ENCODE measurements at regions not wholly inside any gene's neighbourhood (a gene's known extent, or its start where the extent isn't known, plus 50 kb on each side); places are given as distances from the start of the nearest gene placed in this dataset.

- Histone ChIP-seq H3K36me3 (replicated peaks; ENCODE audit: low read depth, low read length) (no peaks in the 10 kb centered on the region), H3K4me3 (ENCODE audit: low read length) (no peak overlapping the region), H3K4me1 (ENCODE audit: low read length) (no peaks in the 10 kb centered on the region), H2AFZ (ENCODE audit: low read depth, low read length) (no peak overlapping the region), H3K9ac (ENCODE audit: low read length) (no peak overlapping the region), H3K27me3 (ENCODE audit: low read depth, low read length) (no peaks in the 10 kb centered on the region), H3K9me3 (ENCODE audit: insufficient read depth, low read length) (no peaks in the 10 kb centered on the region), H3K4me2 (ENCODE audit: low read length) (no peak overlapping the region), H4K20me1 (ENCODE audit: insufficient read depth, low read length) (no peaks in the 10 kb centered on the region), H3K27ac (ENCODE audit: low read length) (no peak overlapping the region), H3K79me2 (ENCODE audit: low read length) (no peaks in the 10 kb centered on the region)
- TF ChIP-seq, protein P1, sequence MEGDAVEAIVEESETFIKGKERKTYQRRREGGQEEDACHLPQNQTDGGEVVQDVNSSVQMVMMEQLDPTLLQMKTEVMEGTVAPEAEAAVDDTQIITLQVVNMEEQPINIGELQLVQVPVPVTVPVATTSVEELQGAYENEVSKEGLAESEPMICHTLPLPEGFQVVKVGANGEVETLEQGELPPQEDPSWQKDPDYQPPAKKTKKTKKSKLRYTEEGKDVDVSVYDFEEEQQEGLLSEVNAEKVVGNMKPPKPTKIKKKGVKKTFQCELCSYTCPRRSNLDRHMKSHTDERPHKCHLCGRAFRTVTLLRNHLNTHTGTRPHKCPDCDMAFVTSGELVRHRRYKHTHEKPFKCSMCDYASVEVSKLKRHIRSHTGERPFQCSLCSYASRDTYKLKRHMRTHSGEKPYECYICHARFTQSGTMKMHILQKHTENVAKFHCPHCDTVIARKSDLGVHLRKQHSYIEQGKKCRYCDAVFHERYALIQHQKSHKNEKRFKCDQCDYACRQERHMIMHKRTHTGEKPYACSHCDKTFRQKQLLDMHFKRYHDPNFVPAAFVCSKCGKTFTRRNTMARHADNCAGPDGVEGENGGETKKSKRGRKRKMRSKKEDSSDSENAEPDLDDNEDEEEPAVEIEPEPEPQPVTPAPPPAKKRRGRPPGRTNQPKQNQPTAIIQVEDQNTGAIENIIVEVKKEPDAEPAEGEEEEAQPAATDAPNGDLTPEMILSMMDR (IDR thresholded peaks at IDR 0.05; ENCODE audit: low read depth, low read length): no peak
- TF ChIP-seq EZH2phosphoT487 (IDR thresholded peaks at IDR 0.05; ENCODE audit: low read depth): no peak
These were observed 615.1 kb downstream of the CCER1 start for GRCh38 chr12:90339837-90340236.

DNA sequence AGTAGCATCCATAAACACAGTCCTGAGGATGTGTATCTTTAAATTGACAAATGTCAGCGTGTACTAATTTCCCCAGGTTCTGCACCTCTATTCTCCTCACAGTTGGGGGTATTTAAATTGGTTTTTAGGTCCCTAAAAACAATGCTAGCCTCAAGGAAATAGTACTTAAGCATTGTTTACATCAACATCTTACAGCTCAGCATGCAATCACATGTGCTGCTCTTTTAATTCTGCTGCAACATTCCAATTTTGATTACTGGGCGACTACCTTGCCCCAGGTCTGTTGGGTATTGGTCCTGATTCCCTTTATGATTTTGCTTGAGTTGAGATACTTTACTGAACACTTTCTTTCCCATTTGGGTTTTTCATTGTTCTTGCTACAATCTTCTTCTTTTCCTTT is 616.6 kb downstream of the CCER1 start:
- Histone ChIP-seq H3K79me2 (ENCODE audit: low read length) (no peaks in the 10 kb centered on the region), H3K4me3 (ENCODE audit: low read length) (no peak overlapping the region), H3K4me1 (ENCODE audit: low read length) (no peaks in the 10 kb centered on the region), H4K20me1 (ENCODE audit: insufficient read depth, low read length) (no peaks in the 10 kb centered on the region), H3K27me3 (ENCODE audit: low read depth, low read length) (no peaks in the 10 kb centered on the region), H3K4me2 (ENCODE audit: low read length) (no peak overlapping the region), H3K27ac (ENCODE audit: low read length) (no peak overlapping the region), H3K9me3 (ENCODE audit: insufficient read depth, low read length) (no peaks in the 10 kb centered on the region), H3K36me3 (replicated peaks; ENCODE audit: low read depth, low read length) (no peaks in the 10 kb centered on the region), H3K9ac (ENCODE audit: low read length) (no peak overlapping the region), H2AFZ (ENCODE audit: low read depth, low read length) (no peak overlapping the region)
- TF ChIP-seq, protein P1 (IDR thresholded peaks at IDR 0.05; ENCODE audit: low read depth, low read length): no peak
- no peak for TF ChIP-seq EZH2phosphoT487 (IDR thresholded peaks at IDR 0.05; ENCODE audit: low read depth)

- no peaks in the 10 kb centered on the region for H3K27me3 ChIP-seq (ENCODE audit: low read depth, low read length)
- no peak overlapping the region for H3K9ac ChIP-seq (ENCODE audit: low read length)
- H3K4me2 ChIP-seq (ENCODE audit: low read length): no peak overlapping the region
- H3K36me3 ChIP-seq (replicated peaks; ENCODE audit: low read depth, low read length): no peaks in the 10 kb centered on the region
- no peak overlapping the region for H3K4me3 ChIP-seq (ENCODE audit: low read length)
- H3K27ac ChIP-seq (ENCODE audit: low read length): no peak overlapping the region
- TF ChIP-seq, protein P1 (IDR thresholded peaks at IDR 0.05; ENCODE audit: low read depth, low read length): no peak
- TF ChIP-seq EZH2phosphoT487 (IDR thresholded peaks at IDR 0.05; ENCODE audit: low read depth): no peak
- H4K20me1 ChIP-seq (ENCODE audit: insufficient read depth, low read length): no peaks in the 10 kb centered on the region
- no peaks in the 10 kb centered on the region for H3K9me3 ChIP-seq (ENCODE audit: insufficient read depth, low read length)
- no peak overlapping the region for H2AFZ ChIP-seq (ENCODE audit: low read depth, low read length)
- no peaks in the 10 kb centered on the region for H3K4me1 ChIP-seq (ENCODE audit: low read length)
- H3K79me2 ChIP-seq (ENCODE audit: low read length): no peaks in the 10 kb centered on the region
These were observed 618.0 kb downstream of the CCER1 start for GRCh38 chr12:90337018-90337417.

GRCh38 chr12:90335566-90335965 is 619.4 kb downstream of the CCER1 start:
- H3K9ac ChIP-seq (ENCODE audit: low read length): no peak overlapping the region
- H4K20me1 ChIP-seq (ENCODE audit: insufficient read depth, low read length): no peaks in the 10 kb centered on the region
- H3K27ac ChIP-seq (ENCODE audit: low read length): no peak overlapping the region
- H3K4me3 ChIP-seq (ENCODE audit: low read length): no peak overlapping the region
- H3K36me3 ChIP-seq (replicated peaks; ENCODE audit: low read depth, low read length): no peaks in the 10 kb centered on the region
- H3K79me2 ChIP-seq (ENCODE audit: low read length): no peaks in the 10 kb centered on the region
- H3K27me3 ChIP-seq (ENCODE audit: low read depth, low read length): no peaks in the 10 kb centered on the region
- H3K4me2 ChIP-seq (ENCODE audit: low read length): no peak overlapping the region
- H2AFZ ChIP-seq (ENCODE audit: low read depth, low read length): no peak overlapping the region
- H3K9me3 ChIP-seq (ENCODE audit: insufficient read depth, low read length): no peaks in the 10 kb centered on the region
- TF ChIP-seq, protein P1 (IDR thresholded peaks at IDR 0.05; ENCODE audit: low read depth, low read length): no peak
- no peak for TF ChIP-seq EZH2phosphoT487 (IDR thresholded peaks at IDR 0.05; ENCODE audit: low read depth)
- no peaks in the 10 kb centered on the region for H3K4me1 ChIP-seq (ENCODE audit: low read length)
